Right atrium auricular region (tissue), 2 donors: ENCODE measurements at regions not wholly inside any gene's neighbourhood (a gene's known extent, or its start where the extent isn't known, plus 50 kb on each side); places are given as distances from the start of the nearest gene placed in this dataset.

ENCODE experiments used
- DNase-seq: peaks from one replicate; pipeline ENCODE4 v3.0.0-alpha.2; 2019; ENCODE audit warnings: low spot score
- H3K27ac ChIP-seq, 2 donors: fragments of 200-600 bp; sonication (generic); 1 replicate in 1 of 2; 2 replicates in 1 of 2; pipeline ENCODE4 v1.5.1; 2016 to 2019
- H3K27me3 ChIP-seq, 2 donors: fragments of 200-600 bp; sonication (generic); one replicate each; pipeline versions ENCODE4 v1.5.1 to v1.6.0; 2017 to 2019
- H3K36me3 ChIP-seq: fragments of 200-600 bp; sonication (generic); one replicate; pipeline ENCODE4 v1.5.1; 2016
- H3K4me1 ChIP-seq, 2 donors: fragments of 200-600 bp; sonication (generic); one replicate each; pipeline versions ENCODE4 v1.5.1 to v1.6.0; 2017 to 2019
- H3K4me3 ChIP-seq, 2 donors: fragments of 200-600 bp; sonication (generic); 1 replicate in 1 of 2; 2 replicates in 1 of 2; pipeline ENCODE4 v1.5.1; 2017 to 2019; ENCODE audit warnings: mild to moderate bottlenecking in 1 of 2, moderate library complexity in 1 of 2
- H3K9me3 ChIP-seq, 2 donors: fragments of 200-600 bp; sonication (generic); one replicate each; pipeline ENCODE4 v1.5.1; 2019
- TF ChIP-seq, protein P1 (sequence below), 2 donors: fragments of 200-600 bp; sonication (generic); IDR thresholded peaks; one replicate each; pipeline ENCODE4 v1.5.1; 2019; ENCODE audit warnings: antibody characterized with exemption in 2 of 2

DNA sequence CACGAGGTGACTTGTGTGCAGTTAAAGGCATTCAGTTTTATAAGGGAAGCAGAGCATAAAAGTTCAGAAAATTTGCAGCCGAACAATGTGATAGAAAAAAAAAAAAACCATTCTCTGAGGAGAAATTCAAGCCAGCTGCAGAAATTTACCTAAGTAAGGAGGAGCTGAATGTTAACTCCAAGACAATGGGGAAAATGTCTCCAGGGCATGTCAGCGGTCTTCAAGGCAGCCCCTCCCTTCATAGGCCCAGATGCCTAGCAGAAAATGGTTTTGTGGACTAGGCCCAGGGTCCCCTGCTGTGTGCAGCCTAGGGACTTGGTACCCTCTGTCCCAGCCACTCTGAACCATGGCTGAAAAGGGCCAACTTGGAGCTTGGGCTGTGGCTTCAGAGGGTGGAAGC lies 1764.0 kb downstream of the C4orf33 start:
- no peak overlapping the region for H3K4me3 ChIP-seq
- TF ChIP-seq, protein P1, sequence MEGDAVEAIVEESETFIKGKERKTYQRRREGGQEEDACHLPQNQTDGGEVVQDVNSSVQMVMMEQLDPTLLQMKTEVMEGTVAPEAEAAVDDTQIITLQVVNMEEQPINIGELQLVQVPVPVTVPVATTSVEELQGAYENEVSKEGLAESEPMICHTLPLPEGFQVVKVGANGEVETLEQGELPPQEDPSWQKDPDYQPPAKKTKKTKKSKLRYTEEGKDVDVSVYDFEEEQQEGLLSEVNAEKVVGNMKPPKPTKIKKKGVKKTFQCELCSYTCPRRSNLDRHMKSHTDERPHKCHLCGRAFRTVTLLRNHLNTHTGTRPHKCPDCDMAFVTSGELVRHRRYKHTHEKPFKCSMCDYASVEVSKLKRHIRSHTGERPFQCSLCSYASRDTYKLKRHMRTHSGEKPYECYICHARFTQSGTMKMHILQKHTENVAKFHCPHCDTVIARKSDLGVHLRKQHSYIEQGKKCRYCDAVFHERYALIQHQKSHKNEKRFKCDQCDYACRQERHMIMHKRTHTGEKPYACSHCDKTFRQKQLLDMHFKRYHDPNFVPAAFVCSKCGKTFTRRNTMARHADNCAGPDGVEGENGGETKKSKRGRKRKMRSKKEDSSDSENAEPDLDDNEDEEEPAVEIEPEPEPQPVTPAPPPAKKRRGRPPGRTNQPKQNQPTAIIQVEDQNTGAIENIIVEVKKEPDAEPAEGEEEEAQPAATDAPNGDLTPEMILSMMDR (IDR thresholded peaks at IDR 0.05), result no peak
- no peaks in the 10 kb centered on the region for H3K4me1 ChIP-seq
- H3K36me3 ChIP-seq, result no peaks in the 10 kb centered on the region
- no peak overlapping the region for H3K27ac ChIP-seq
- H3K9me3 ChIP-seq, result peaks cover 0 to 3% of the 10 kb centered on the region in 2 donors
- no peak for DNase-seq
- no peaks in the 10 kb centered on the region for H3K27me3 ChIP-seq

DNA sequence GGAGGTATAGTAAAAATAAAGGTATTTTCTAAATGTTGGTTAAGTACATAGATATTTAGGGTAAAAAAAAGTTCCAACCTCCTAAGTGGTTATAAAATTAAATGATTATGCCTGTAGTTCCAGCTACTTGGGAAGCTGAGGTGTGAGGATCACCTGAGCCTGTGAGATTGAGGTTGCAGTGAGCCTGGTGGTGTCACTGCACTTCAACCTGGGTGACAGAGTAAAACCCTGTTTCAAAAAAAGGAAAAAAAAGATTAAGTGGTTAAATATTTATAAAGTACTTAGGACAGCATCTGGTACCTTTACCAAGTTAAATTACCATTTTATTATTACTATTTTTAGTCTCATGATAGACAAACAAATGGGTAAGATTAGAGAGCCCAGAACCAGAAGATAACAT lies 1801.0 kb downstream of the C4orf33 start:
- DNase-seq, result no peak
- H3K27me3 ChIP-seq, result no peaks in the 10 kb centered on the region
- no peaks in the 10 kb centered on the region for H3K9me3 ChIP-seq
- no peaks in the 10 kb centered on the region for H3K36me3 ChIP-seq
- no peaks in the 10 kb centered on the region for H3K4me1 ChIP-seq
- H3K27ac ChIP-seq, result no peak overlapping the region
- TF ChIP-seq, protein P1 (IDR thresholded peaks at IDR 0.05), result no peak
- H3K4me3 ChIP-seq, result no peak overlapping the region

DNA sequence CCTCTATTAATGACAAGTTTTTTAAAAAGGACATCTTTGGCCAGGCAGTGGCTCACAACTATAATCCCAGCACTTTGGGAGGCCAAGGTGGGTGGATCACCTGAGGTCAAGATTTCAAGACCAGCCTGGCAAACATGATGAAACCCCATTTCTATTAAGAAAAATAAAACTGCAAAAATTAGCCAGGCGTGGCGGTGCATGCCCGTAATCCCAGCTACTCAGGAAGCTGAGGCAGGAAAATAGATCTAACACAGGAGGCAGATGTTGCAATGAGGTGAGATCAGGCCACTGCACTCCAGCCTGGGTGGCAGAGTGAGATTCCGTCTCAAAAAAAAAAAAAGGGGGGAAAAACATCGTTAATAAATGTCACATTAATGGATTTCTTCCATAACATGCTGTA lies 1805.4 kb downstream of the C4orf33 start:
- Histone ChIP-seq H3K27me3 (no peaks in the 10 kb centered on the region), H3K4me1 (no peaks in the 10 kb centered on the region), H3K27ac (no peak overlapping the region), H3K36me3 (no peaks in the 10 kb centered on the region), H3K9me3 (no peaks in the 10 kb centered on the region), H3K4me3 (no peak overlapping the region)
- TF ChIP-seq, protein P1 (IDR thresholded peaks at IDR 0.05), result no peak
- no peak for DNase-seq

DNA sequence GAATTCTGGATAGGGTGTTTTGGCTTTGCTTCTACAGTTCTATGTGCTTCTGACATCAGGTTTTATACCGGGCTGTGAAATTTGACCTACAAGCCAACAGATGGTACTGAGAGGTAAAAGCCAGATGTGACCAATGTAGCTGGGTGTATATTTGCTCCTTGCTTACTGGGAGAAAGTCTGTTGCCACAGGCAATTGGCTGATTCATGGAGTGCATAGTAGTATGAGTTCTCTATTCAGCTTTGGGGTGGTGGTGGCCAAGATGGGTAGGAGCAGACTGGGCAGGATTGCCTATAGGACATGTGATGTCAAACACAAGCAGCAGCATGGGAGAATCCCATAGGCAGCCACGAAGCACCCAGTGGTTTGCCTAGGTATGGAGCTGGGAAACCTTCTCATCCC lies 1827.0 kb downstream of the C4orf33 start:
- Histone ChIP-seq H3K36me3 (no peaks in the 10 kb centered on the region), H3K9me3 (peaks cover 0 to 31% of the 10 kb centered on the region in 2 donors), H3K27ac (no peak overlapping the region), H3K27me3 (no peaks in the 10 kb centered on the region), H3K4me3 (no peak overlapping the region), H3K4me1 (no peaks in the 10 kb centered on the region)
- TF ChIP-seq, protein P1 (IDR thresholded peaks at IDR 0.05), result no peak
- DNase-seq, result no peak

DNA sequence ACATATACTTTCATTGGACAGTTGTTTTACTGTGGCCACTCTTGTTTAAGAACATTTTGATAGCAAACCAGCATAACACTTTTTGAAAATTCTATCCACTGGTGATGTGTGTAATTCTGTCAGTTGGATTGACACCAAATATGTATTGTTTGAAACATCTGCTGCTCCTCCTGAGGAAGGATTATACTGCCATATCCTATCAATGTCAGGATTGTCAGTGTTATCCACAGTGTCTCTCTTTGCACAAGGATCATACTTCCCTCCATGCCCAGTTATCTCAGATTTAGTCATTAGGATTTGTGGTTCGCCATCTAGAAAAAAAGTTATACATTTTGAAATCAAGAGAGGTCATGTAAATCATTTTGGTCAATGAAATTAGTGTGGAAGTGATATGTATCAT lies 1859.6 kb downstream of the C4orf33 start:
- H3K9me3 ChIP-seq, result no peaks in the 10 kb centered on the region
- H3K27me3 ChIP-seq, result no peaks in the 10 kb centered on the region
- DNase-seq, result no peak
- H3K36me3 ChIP-seq, result no peaks in the 10 kb centered on the region
- TF ChIP-seq, protein P1 (IDR thresholded peaks at IDR 0.05), result no peak
- H3K27ac ChIP-seq, result no peak overlapping the region
- H3K4me1 ChIP-seq, result no peaks in the 10 kb centered on the region
- no peak overlapping the region for H3K4me3 ChIP-seq

DNA sequence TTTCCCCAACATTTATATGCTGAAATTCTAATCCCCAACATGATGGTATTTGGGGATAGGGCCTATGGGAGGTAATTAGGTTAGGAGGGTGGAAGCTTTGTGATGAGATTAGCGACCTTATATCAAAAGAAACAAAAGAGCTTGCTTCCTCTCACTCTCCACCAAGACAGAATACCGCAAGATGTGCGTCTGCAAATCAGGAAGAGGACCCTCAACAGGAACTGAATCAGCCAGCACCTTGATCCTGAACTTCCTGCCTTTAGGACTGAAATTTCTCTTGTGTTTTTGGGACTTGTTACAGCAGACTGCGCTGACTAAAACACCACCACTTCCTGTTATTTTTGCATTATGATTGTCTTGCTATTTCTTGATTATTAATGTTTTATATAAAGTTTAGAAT lies 1889.4 kb downstream of the C4orf33 start:
- Histone ChIP-seq H3K36me3 (no peaks in the 10 kb centered on the region), H3K27ac (no peak overlapping the region), H3K9me3 (no peaks in the 10 kb centered on the region), H3K4me1 (no peaks in the 10 kb centered on the region), H3K4me3 (no peak overlapping the region), H3K27me3 (no peaks in the 10 kb centered on the region)
- no peak for DNase-seq
- TF ChIP-seq, protein P1 (IDR thresholded peaks at IDR 0.05), result no peak
